HUES6 (cell line): ENCODE measurements at regions not wholly inside any gene's neighbourhood (a gene's known extent, or its start where the extent isn't known, plus 50 kb on each side); places are given as distances from the start of the nearest gene placed in this dataset.
"Not testable (repeated sequence)": the region's sequence is repeated elsewhere in the genome, so short reads cannot be mapped to it uniquely, and the experiment has no call there.

Source experiments
- H3K27ac ChIP-seq: 2 replicates; pipeline ENCODE4 v1.7.0; 2013; ENCODE audit warnings: low read depth, mild to moderate bottlenecking, low read length, inconsistent platforms
- H3K27me3 ChIP-seq: 2 replicates; pipeline ENCODE4 v1.6.1; 2013; ENCODE audit warnings: low read length; ENCODE audit not compliant: control insufficient read depth, insufficient read depth
- H3K36me3 ChIP-seq: 2 replicates; pipeline ENCODE4 v1.6.1; 2013; ENCODE audit warnings: low read length; ENCODE audit not compliant: control insufficient read depth, insufficient read depth
- H3K4me1 ChIP-seq: 2 replicates; pipeline ENCODE4 v1.6.1; 2013; ENCODE audit warnings: low read length; ENCODE audit not compliant: control insufficient read depth, insufficient read depth
- H3K4me3 ChIP-seq: 2 replicates; pipeline ENCODE4 v1.5.1; 2013; ENCODE audit warnings: low read depth, low read length
- H3K9ac ChIP-seq: one replicate; pipeline ENCODE4 v1.6.1; 2013; ENCODE audit warnings: mild to moderate bottlenecking, low read length
- H3K9me3 ChIP-seq: 2 replicates; pipeline ENCODE4 v1.6.1; 2013; ENCODE audit warnings: low read depth, low read length; ENCODE audit not compliant: control insufficient read depth, insufficient read depth

- no peaks in the 10 kb centered on the region for H3K9me3 ChIP-seq
- H3K27ac ChIP-seq, result no peak overlapping the region
- H3K27me3 ChIP-seq, result no peaks in the 10 kb centered on the region
- H3K4me1 ChIP-seq, result peaks cover 18% of the 10 kb centered on the region
- no peak overlapping the region for H3K4me3 ChIP-seq
- no peaks in the 10 kb centered on the region for H3K36me3 ChIP-seq
- H3K9ac ChIP-seq, result no peak overlapping the region
Measured at GRCh38 chr15:26197719-26198118, 334.6 kb upstream of the ATP10A start.

DNA sequence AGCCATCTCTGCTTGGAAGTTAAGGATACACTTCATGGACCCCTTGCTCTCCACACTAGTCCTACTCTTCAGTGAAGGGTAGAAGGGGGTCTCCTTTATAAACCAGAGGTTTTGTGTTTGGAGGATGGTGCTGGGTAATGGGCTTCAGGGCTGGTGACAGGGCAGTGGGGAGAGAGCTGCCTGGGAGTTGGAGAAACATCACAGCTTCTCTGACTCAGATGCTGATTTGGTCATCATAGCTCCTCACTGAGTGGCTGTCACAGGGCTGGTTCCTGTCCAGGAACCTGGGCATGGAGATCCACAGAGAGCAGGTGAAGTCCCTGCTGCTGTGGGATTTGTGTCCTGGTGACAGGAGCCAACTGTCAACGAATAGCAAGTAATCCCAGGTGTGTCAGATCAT, 333.9 kb upstream of the ATP10A start:
- Histone ChIP-seq H3K27me3 (no peaks in the 10 kb centered on the region), H3K4me1 (peaks cover 19% of the 10 kb centered on the region), H3K9me3 (no peaks in the 10 kb centered on the region), H3K4me3 (no peak overlapping the region), H3K9ac (no peak overlapping the region), H3K27ac (no peak overlapping the region), H3K36me3 (no peaks in the 10 kb centered on the region)

- Histone ChIP-seq H3K36me3 (no peaks in the 10 kb centered on the region), H3K9ac (no peak overlapping the region), H3K27ac (no peak overlapping the region), H3K4me1 (0 out of 2 replicates have a peak, but pooled peaks cover 11% of the 10 kb centered on the region), H3K27me3 (no peaks in the 10 kb centered on the region), H3K9me3 (peaks cover 8% of the 10 kb centered on the region; the same call in 1 of the 2 replicates), H3K4me3 (no peak overlapping the region)
Measured at GRCh38 chr15:26191193-26191592, 328.1 kb upstream of the ATP10A start.

DNA sequence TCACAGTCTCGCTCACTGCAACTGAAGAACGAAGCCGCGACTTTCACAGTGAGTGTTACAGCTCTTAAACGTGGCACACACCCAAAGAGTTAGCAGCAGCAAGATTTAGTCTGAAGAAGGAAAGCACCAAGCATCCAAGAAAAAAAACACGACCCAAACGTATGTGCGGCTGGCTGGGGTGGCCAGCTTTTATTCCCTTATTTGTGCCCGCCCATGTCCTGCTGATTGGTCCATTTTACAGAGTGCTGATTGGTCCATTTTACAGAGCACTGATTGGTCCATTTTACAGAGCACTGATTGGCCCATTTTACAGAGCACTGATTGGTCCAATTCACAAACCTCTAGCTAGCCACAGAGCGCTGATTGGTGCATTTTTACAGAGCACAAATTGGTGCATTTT, 323.0 kb upstream of the ATP10A start:
- H3K4me1 ChIP-seq, H3K4me3 ChIP-seq, H3K27ac ChIP-seq, H3K9ac ChIP-seq, H3K36me3 ChIP-seq, H3K27me3 ChIP-seq: not testable (repeated sequence)
- H3K9me3 ChIP-seq, result peaks cover 14% of the 10 kb centered on the region

DNA sequence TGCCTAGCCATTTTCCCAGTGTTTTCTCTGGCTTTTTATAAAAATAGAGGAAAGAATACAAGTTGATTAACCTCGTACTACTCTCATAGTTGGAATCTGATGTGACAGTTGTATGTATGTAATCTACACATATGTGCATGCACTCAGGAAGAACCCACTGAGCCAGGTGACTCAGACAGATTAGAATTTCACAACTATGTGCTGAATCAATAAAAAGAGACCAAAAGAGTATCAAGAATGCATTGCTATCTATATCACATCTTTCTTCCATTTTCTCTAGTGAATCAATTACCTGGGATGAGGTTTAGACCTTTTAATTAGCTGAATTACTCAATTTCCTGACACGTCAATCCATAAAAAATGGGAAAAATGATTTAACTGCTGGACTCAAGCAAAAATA, 319.3 kb upstream of the ATP10A start:
- Histone ChIP-seq H3K36me3 (no peaks in the 10 kb centered on the region), H3K4me1 (0 out of 2 replicates have a peak, but pooled peaks cover 3% of the 10 kb centered on the region), H3K27ac (no peak overlapping the region), H3K9ac (no peak overlapping the region), H3K4me3 (no peak overlapping the region), H3K9me3 (peaks cover 11% of the 10 kb centered on the region), H3K27me3 (no peaks in the 10 kb centered on the region)

- no peaks in the 10 kb centered on the region for H3K27me3 ChIP-seq
- H3K4me1 ChIP-seq, result 0 out of 2 replicates have a peak, but pooled peaks cover 3% of the 10 kb centered on the region
- H3K9ac ChIP-seq, result no peak overlapping the region
- no peaks in the 10 kb centered on the region for H3K36me3 ChIP-seq
- no peaks in the 10 kb centered on the region for H3K9me3 ChIP-seq
- H3K27ac ChIP-seq, result no peak overlapping the region
- no peak overlapping the region for H3K4me3 ChIP-seq
Measured at GRCh38 chr15:26179906-26180305, 316.8 kb upstream of the ATP10A start.

DNA sequence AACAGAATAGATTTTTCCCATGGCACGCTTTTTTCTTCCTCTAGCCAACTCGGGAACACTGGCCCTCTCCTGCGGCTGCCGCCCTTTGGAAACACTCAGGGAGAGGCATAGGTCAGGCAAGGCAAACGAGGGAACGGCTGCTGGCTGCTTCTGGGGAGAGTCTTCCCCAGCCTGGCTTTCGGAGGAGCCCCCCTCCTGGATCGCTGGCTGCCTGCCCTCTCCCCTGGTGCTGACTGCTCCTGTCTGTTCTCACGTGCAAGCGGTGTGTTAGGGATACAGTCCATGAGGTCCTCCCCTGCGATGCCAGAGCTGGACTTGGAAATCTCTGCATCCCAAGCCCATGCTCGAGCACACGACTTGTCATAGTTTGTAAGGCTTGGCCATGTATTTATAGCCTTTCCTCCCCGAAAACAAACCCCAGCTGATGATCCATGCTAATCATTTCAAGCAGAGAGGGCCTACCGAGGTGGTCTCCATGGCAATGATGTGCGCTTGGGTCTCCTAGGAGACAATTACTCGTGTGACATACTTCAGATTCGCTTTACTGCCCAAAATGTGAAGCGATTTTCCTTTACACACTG, 315.6 kb upstream of the ATP10A start:
- H3K4me1 ChIP-seq, result 0 out of 2 replicates have a peak, but pooled peaks cover 3% of the 10 kb centered on the region
- no peak overlapping the region for H3K27ac ChIP-seq
- H3K36me3 ChIP-seq, result no peaks in the 10 kb centered on the region
- H3K9ac ChIP-seq, result no peak overlapping the region
- H3K27me3 ChIP-seq, result no peaks in the 10 kb centered on the region
- H3K4me3 ChIP-seq, result no peak overlapping the region
- H3K9me3 ChIP-seq, result no peaks in the 10 kb centered on the region

DNA sequence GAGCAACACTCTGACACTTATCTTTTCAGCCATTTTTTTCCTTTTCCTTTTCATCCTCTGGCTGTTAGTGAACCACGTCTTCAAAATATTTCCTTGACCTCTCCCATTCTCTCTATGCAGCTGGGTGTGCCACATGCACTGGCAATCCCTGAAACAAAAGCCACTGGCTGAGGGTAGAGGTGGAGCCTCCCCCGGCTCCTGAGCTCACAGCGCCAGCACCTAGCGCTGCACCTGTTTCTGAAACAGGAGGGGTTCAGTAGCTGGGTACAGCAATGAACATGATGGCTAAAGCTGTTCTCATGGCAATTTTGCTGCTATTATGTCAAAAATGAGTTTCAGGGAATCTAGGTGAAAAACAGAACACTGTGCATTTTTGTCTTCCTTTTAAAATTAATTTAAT, 314.7 kb upstream of the ATP10A start:
- 0 out of 2 replicates have a peak, but pooled peaks cover 3% of the 10 kb centered on the region for H3K4me1 ChIP-seq
- no peak overlapping the region for H3K9ac ChIP-seq
- H3K9me3 ChIP-seq, result no peaks in the 10 kb centered on the region
- H3K36me3 ChIP-seq, result no peaks in the 10 kb centered on the region
- no peaks in the 10 kb centered on the region for H3K27me3 ChIP-seq
- no peak overlapping the region for H3K27ac ChIP-seq
- no peak overlapping the region for H3K4me3 ChIP-seq

- Histone ChIP-seq H3K27me3 (no peaks in the 10 kb centered on the region), H3K9me3 (no peaks in the 10 kb centered on the region), H3K36me3 (no peaks in the 10 kb centered on the region), H3K27ac (no peak overlapping the region), H3K4me1 (0 out of 2 replicates have a peak, but pooled peaks cover 3% of the 10 kb centered on the region), H3K9ac (no peak overlapping the region), H3K4me3 (no peak overlapping the region)
Measured at GRCh38 chr15:26176831-26177230, 313.7 kb upstream of the ATP10A start.

DNA sequence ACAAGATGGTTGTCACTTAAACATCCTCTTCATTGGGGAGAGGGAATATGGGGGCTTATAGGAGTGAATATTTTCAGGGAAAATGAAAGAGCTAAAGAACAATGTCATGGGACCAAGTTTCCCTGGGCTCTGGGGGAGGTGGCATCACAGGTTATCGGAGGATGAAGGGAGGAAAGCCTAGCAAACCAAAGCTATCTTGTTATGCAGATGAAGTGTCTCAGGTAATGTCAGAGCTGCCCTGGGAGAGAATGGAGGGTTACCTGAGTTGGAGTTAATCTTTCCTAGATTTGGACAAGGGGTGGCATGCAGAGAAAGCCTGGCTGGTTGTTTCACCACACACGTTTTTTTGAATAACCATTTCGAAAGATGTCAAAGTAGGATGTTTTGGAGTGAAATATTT, 308.1 kb upstream of the ATP10A start:
- Histone ChIP-seq H3K9ac (no peak overlapping the region), H3K9me3 (no peaks in the 10 kb centered on the region), H3K36me3 (no peaks in the 10 kb centered on the region), H3K27me3 (no peaks in the 10 kb centered on the region), H3K4me3 (no peak overlapping the region), H3K4me1 (no peaks in the 10 kb centered on the region), H3K27ac (no peak overlapping the region)

GRCh38 chr15:26166429-26166828, 303.3 kb upstream of the ATP10A start:
- no peak overlapping the region for H3K9ac ChIP-seq
- no peaks in the 10 kb centered on the region for H3K27me3 ChIP-seq
- no peak overlapping the region for H3K27ac ChIP-seq

DNA sequence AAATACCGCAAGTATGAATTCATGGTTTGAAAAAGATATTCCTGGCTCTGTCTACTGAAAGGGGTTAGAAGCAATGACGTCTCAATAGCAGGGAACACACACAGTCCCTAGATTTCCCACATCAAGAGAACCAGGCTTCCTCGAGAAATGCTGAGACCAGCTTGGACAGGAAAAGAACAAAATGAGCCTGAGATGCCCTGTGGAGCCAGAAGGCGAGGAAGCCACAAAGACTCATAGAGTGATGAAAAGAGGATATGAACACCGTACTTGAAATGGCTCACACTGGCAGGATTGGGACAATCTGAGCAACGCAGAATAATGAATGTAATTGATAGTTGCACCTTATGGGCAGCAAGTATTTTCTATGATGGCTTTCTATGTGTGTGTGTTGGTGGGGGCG, 302.4 kb upstream of the ATP10A start:
- H3K4me1 ChIP-seq, result no peaks in the 10 kb centered on the region
- H3K27me3 ChIP-seq, result no peaks in the 10 kb centered on the region
- H3K4me3 ChIP-seq, result no peak overlapping the region
- H3K9ac ChIP-seq, result no peak overlapping the region
- H3K27ac ChIP-seq, result no peak overlapping the region
- no peaks in the 10 kb centered on the region for H3K36me3 ChIP-seq
- H3K9me3 ChIP-seq, result no peaks in the 10 kb centered on the region

More at GRCh38 chr15:26166429-26166828, 303.3 kb upstream of the ATP10A start:
- H3K4me3 ChIP-seq, result no peak overlapping the region
- no peaks in the 10 kb centered on the region for H3K4me1 ChIP-seq
- no peaks in the 10 kb centered on the region for H3K9me3 ChIP-seq
- H3K36me3 ChIP-seq, result no peaks in the 10 kb centered on the region
